NCI-H1694 (cell line): ENCODE measurements at regions not wholly inside any gene's neighbourhood (a gene's known extent, or its start where the extent isn't known, plus 50 kb on each side); places are given as distances from the start of the nearest gene placed in this dataset.
"Not testable (repeated sequence)": the region's sequence is repeated elsewhere in the genome, so short reads cannot be mapped to it uniquely, and the experiment has no call there.

Experiments used
- DNase-seq: peaks from one replicate; lab custom pipeline; 2025; lab: John Stamatoyannopoulos, UW

GRCh38 chrX:87236830-87237440 lies 280.7 kb upstream of the KLHL4 start:
- no peak for DNase-seq

- DNase-seq = no peak
Measured at GRCh38 chrX:87265518-87265917, 252.1 kb upstream of the KLHL4 start.

- no peak for DNase-seq
Measured at GRCh38 chrX:87272491-87272890, 245.1 kb upstream of the KLHL4 start.

- DNase-seq = peak; percentile 16
Measured at GRCh38 chrX:87299563-87300160, 217.9 kb upstream of the KLHL4 start.

- no peak for DNase-seq
Measured at GRCh38 chrX:87310780-87311179, 206.8 kb upstream of the KLHL4 start.

GRCh38 chrX:87327267-87327666 lies 190.3 kb upstream of the KLHL4 start:
- DNase-seq = no peak

GRCh38 chrX:87337267-87337666 lies 180.3 kb upstream of the KLHL4 start:
- DNase-seq = no peak

GRCh38 chrX:87338510-87338909 lies 179.1 kb upstream of the KLHL4 start:
- DNase-seq = no peak

- no peak for DNase-seq
Measured at GRCh38 chrX:87370865-87371264, 146.7 kb upstream of the KLHL4 start.

- no peak for DNase-seq
Measured at GRCh38 chrX:87374324-87374723, 143.3 kb upstream of the KLHL4 start.

GRCh38 chrX:87376896-87377295 lies 140.7 kb upstream of the KLHL4 start:
- DNase-seq = no peak

- DNase-seq = no peak
Measured at GRCh38 chrX:87388381-87388780, 129.2 kb upstream of the KLHL4 start.

- no peak for DNase-seq
Measured at GRCh38 chrX:87391742-87392141, 125.9 kb upstream of the KLHL4 start.

GRCh38 chrX:87392369-87392768 lies 125.2 kb upstream of the KLHL4 start:
- DNase-seq = no peak

- no peak for DNase-seq
Measured at GRCh38 chrX:87397103-87397886, 120.3 kb upstream of the KLHL4 start.

GRCh38 chrX:87402256-87402655 lies 115.3 kb upstream of the KLHL4 start:
- no peak for DNase-seq

- no peak for DNase-seq
Measured at GRCh38 chrX:87403551-87403950, 114.1 kb upstream of the KLHL4 start.

GRCh38 chrX:87409113-87409841 lies 108.3 kb upstream of the KLHL4 start:
- DNase-seq = no peak

GRCh38 chrX:87425618-87426017 lies 92.0 kb upstream of the KLHL4 start:
- DNase-seq = no peak

- no peak for DNase-seq
Measured at GRCh38 chrX:87434618-87435017, 83.0 kb upstream of the KLHL4 start.

GRCh38 chrX:87448613-87449012 lies 69.0 kb upstream of the KLHL4 start:
- not testable (repeated sequence) for DNase-seq

- not testable (repeated sequence) for DNase-seq
Measured at GRCh38 chrX:87465757-87466156, 51.8 kb upstream of the KLHL4 start.
